Activated CD4-positive, alpha-beta memory T cell treated with anti-CD3 and anti-CD28 coated beads, Interleukin-2, amount 10 ng/mL, durations not matched to agents 7 days and 5 days (primary cell): ENCODE measurements at regions not wholly inside any gene's neighbourhood (a gene's known extent, or its start where the extent isn't known, plus 50 kb on each side); places are given as distances from the start of the nearest gene placed in this dataset.

ENCODE experiments used
- CTCF ChIA-PET: fragments of 350-600 bp; sonication (Branson Sonifier 250); formaldehyde crosslinking; loops from one replicate; lab custom pipeline; 2021; ENCODE audit warnings: antibody characterized with exemption, inconsistent platforms; lab: Charles Lee
- POLR2A ChIA-PET: fragments of 350-600 bp; sonication (Branson Sonifier 250); formaldehyde crosslinking; loops from one replicate; lab custom pipeline; 2021; ENCODE audit warnings: antibody characterized with exemption; lab: Charles Lee
- DNase-seq: peaks from one replicate; pipeline ENCODE4 v3.0.0-alpha.2; 2020
- H3K27ac Mint-ChIP-seq: one replicate; pipeline ENCODE4 v1.8.0; 2021; ENCODE audit warnings: mild to moderate bottlenecking, mixed read lengths
- H3K27me3 Mint-ChIP-seq: one replicate; pipeline ENCODE4 v1.8.0; 2021; ENCODE audit warnings: mixed read lengths
- H3K36me3 Mint-ChIP-seq: one replicate; pipeline ENCODE4 v1.8.0; 2021; ENCODE audit warnings: low read depth, mixed read lengths
- H3K4me1 Mint-ChIP-seq: one replicate; pipeline ENCODE4 v1.8.0; 2021; ENCODE audit warnings: mixed read lengths
- H3K4me3 Mint-ChIP-seq: one replicate; pipeline ENCODE4 v1.8.0; 2021; ENCODE audit warnings: mild to moderate bottlenecking, mixed read lengths
- H3K9me3 Mint-ChIP-seq: one replicate; pipeline ENCODE4 v1.8.0; 2021; ENCODE audit warnings: mixed read lengths

- Mint-ChIP-seq H3K36me3 (no peaks in the 10 kb centered on the region), H3K27ac (no peak overlapping the region), H3K27me3 (no peaks in the 10 kb centered on the region), H3K9me3 (no peaks in the 10 kb centered on the region), H3K4me1 (no peaks in the 10 kb centered on the region), H3K4me3 (no peak overlapping the region)
- POLR2A ChIA-PET, result no interaction called here
- CTCF ChIA-PET, result no interaction called here
- no peak for DNase-seq
These were observed 105.6 kb upstream of the TTC34 start for GRCh38 chr1:2907051-2907450.

- Mint-ChIP-seq H3K36me3 (no peaks in the 10 kb centered on the region), H3K4me3 (no peak overlapping the region), H3K27ac (no peak overlapping the region), H3K4me1 (no peaks in the 10 kb centered on the region), H3K27me3 (no peaks in the 10 kb centered on the region), H3K9me3 (no peaks in the 10 kb centered on the region)
- DNase-seq, result no peak
- ChIA-PET CTCF (no interaction called here), POLR2A (no interaction called here)
These were observed 106.6 kb upstream of the TTC34 start for GRCh38 chr1:2908081-2908480.

GRCh38 chr1:2908561-2908960 lies 107.1 kb upstream of the TTC34 start:
- H3K9me3 Mint-ChIP-seq, result no peaks in the 10 kb centered on the region
- DNase-seq, result no peak
- no peaks in the 10 kb centered on the region for H3K36me3 Mint-ChIP-seq
- ChIA-PET CTCF (no interaction called here), POLR2A (no interaction called here)
- no peak overlapping the region for H3K27ac Mint-ChIP-seq
- H3K4me3 Mint-ChIP-seq, result no peak overlapping the region
- no peaks in the 10 kb centered on the region for H3K4me1 Mint-ChIP-seq
- no peaks in the 10 kb centered on the region for H3K27me3 Mint-ChIP-seq

GRCh38 chr1:2909797-2910196 lies 108.3 kb upstream of the TTC34 start:
- Mint-ChIP-seq H3K9me3 (no peaks in the 10 kb centered on the region), H3K36me3 (no peaks in the 10 kb centered on the region), H3K4me3 (no peak overlapping the region), H3K27ac (no peak overlapping the region), H3K4me1 (no peaks in the 10 kb centered on the region), H3K27me3 (no peaks in the 10 kb centered on the region)
- CTCF ChIA-PET, result no interaction called here
- POLR2A ChIA-PET, result no interaction called here
- no peak for DNase-seq

- Mint-ChIP-seq H3K36me3 (no peaks in the 10 kb centered on the region), H3K9me3 (no peaks in the 10 kb centered on the region), H3K27me3 (no peaks in the 10 kb centered on the region), H3K27ac (no peak overlapping the region), H3K4me1 (no peaks in the 10 kb centered on the region), H3K4me3 (no peak overlapping the region)
- ChIA-PET POLR2A (no interaction called here), CTCF (no interaction called here)
- DNase-seq, result no peak
These were observed 108.7 kb upstream of the TTC34 start for GRCh38 chr1:2910211-2910610.

GRCh38 chr1:2911421-2912178 lies 109.7 kb upstream of the ACTRT2 start:
- H3K4me1 Mint-ChIP-seq, result no peaks in the 10 kb centered on the region
- no peak overlapping the region for H3K27ac Mint-ChIP-seq
- CTCF ChIA-PET, result no interaction called here
- POLR2A ChIA-PET, result no interaction called here
- DNase-seq, result no peak
- H3K27me3 Mint-ChIP-seq, result no peaks in the 10 kb centered on the region
- H3K9me3 Mint-ChIP-seq, result peaks cover 11% of the 10 kb centered on the region
- no peak overlapping the region for H3K4me3 Mint-ChIP-seq
- no peaks in the 10 kb centered on the region for H3K36me3 Mint-ChIP-seq

- Mint-ChIP-seq H3K9me3 (peaks cover 11% of the 10 kb centered on the region), H3K27ac (no peak overlapping the region), H3K4me3 (no peak overlapping the region), H3K36me3 (no peaks in the 10 kb centered on the region), H3K27me3 (no peaks in the 10 kb centered on the region), H3K4me1 (no peaks in the 10 kb centered on the region)
- ChIA-PET POLR2A (no interaction called here), CTCF (no interaction called here)
- no peak for DNase-seq
These were observed 108.7 kb upstream of the ACTRT2 start for GRCh38 chr1:2912424-2913061.

GRCh38 chr1:2913091-2913490 lies 108.2 kb upstream of the ACTRT2 start:
- CTCF ChIA-PET, result no interaction called here
- Mint-ChIP-seq H3K4me3 (no peak overlapping the region), H3K4me1 (no peaks in the 10 kb centered on the region), H3K9me3 (peaks cover 11% of the 10 kb centered on the region), H3K36me3 (no peaks in the 10 kb centered on the region), H3K27me3 (no peaks in the 10 kb centered on the region), H3K27ac (no peak overlapping the region)
- DNase-seq, result no peak
- POLR2A ChIA-PET, result no interaction called here

GRCh38 chr1:2914702-2915101 lies 106.6 kb upstream of the ACTRT2 start:
- Mint-ChIP-seq H3K4me3 (no peak overlapping the region), H3K27ac (no peak overlapping the region)
- no peak for DNase-seq

GRCh38 chr1:2916153-2916552 lies 105.1 kb upstream of the ACTRT2 start:
- H3K4me3 Mint-ChIP-seq, result no peak overlapping the region
- H3K27ac Mint-ChIP-seq, result no peak overlapping the region
- ChIA-PET POLR2A (no interaction called here), CTCF (no interaction called here)
- H3K9me3 Mint-ChIP-seq, result peaks cover 11% of the 10 kb centered on the region
- no peaks in the 10 kb centered on the region for H3K36me3 Mint-ChIP-seq
- no peak for DNase-seq
- H3K27me3 Mint-ChIP-seq, result no peaks in the 10 kb centered on the region
- no peaks in the 10 kb centered on the region for H3K4me1 Mint-ChIP-seq

More at GRCh38 chr1:2914702-2915101, 106.6 kb upstream of the ACTRT2 start:
- no peaks in the 10 kb centered on the region for H3K36me3 Mint-ChIP-seq
- ChIA-PET CTCF (no interaction called here), POLR2A (no interaction called here)
- no peaks in the 10 kb centered on the region for H3K27me3 Mint-ChIP-seq
- peaks cover 11% of the 10 kb centered on the region for H3K9me3 Mint-ChIP-seq
- H3K4me1 Mint-ChIP-seq, result no peaks in the 10 kb centered on the region

- POLR2A ChIA-PET, result no interaction called here
These were observed 104.6 kb upstream of the ACTRT2 start for GRCh38 chr1:2916706-2917105.

GRCh38 chr1:2917284-2917683 lies 104.0 kb upstream of the ACTRT2 start:
- ChIA-PET POLR2A (no interaction called here), CTCF (no interaction called here)
- H3K36me3 Mint-ChIP-seq, result no peaks in the 10 kb centered on the region
- no peak overlapping the region for H3K27ac Mint-ChIP-seq
- DNase-seq, result no peak
- H3K27me3 Mint-ChIP-seq, result no peaks in the 10 kb centered on the region
- no peak overlapping the region for H3K4me3 Mint-ChIP-seq
- H3K4me1 Mint-ChIP-seq, result no peaks in the 10 kb centered on the region
- H3K9me3 Mint-ChIP-seq, result peaks cover 11% of the 10 kb centered on the region

More at GRCh38 chr1:2916706-2917105, 104.6 kb upstream of the ACTRT2 start:
- no peaks in the 10 kb centered on the region for H3K27me3 Mint-ChIP-seq
- H3K9me3 Mint-ChIP-seq, result peaks cover 11% of the 10 kb centered on the region
- no peaks in the 10 kb centered on the region for H3K4me1 Mint-ChIP-seq
- H3K4me3 Mint-ChIP-seq, result no peak overlapping the region
- H3K27ac Mint-ChIP-seq, result no peak overlapping the region
- DNase-seq, result no peak
- CTCF ChIA-PET, result no interaction called here
- no peaks in the 10 kb centered on the region for H3K36me3 Mint-ChIP-seq

- no peaks in the 10 kb centered on the region for H3K36me3 Mint-ChIP-seq
- CTCF ChIA-PET, result no interaction called here
- H3K27ac Mint-ChIP-seq, result no peak overlapping the region
- POLR2A ChIA-PET, result no interaction called here
- H3K4me1 Mint-ChIP-seq, result no peaks in the 10 kb centered on the region
- no peaks in the 10 kb centered on the region for H3K27me3 Mint-ChIP-seq
- H3K9me3 Mint-ChIP-seq, result peaks cover 11% of the 10 kb centered on the region
- no peak for DNase-seq
- H3K4me3 Mint-ChIP-seq, result no peak overlapping the region
These were observed 102.8 kb upstream of the ACTRT2 start for GRCh38 chr1:2918441-2918840.

GRCh38 chr1:2919841-2920240 lies 101.4 kb upstream of the ACTRT2 start:
- CTCF ChIA-PET, result no interaction called here
- H3K9me3 Mint-ChIP-seq, result peaks cover 11% of the 10 kb centered on the region

More at GRCh38 chr1:2919841-2920240, 101.4 kb upstream of the ACTRT2 start:
- H3K27ac Mint-ChIP-seq, result no peak overlapping the region
- H3K4me3 Mint-ChIP-seq, result no peak overlapping the region
- POLR2A ChIA-PET, result no interaction called here
- no peaks in the 10 kb centered on the region for H3K27me3 Mint-ChIP-seq
- no peaks in the 10 kb centered on the region for H3K36me3 Mint-ChIP-seq
- H3K4me1 Mint-ChIP-seq, result no peaks in the 10 kb centered on the region
- DNase-seq, result no peak
